ENCODE measurements at regions not wholly inside any gene's neighbourhood (a gene's known extent, or its start where the extent isn't known, plus 50 kb on each side); places are given as distances from the start of the nearest gene placed in this dataset.

GRCh38 chr11:33946930-33947329, 55.1 kb upstream of the LMO2 start:
- Mint-ChIP-seq H3K27ac (no peak overlapping the region), H3K36me3 (no peaks in the 10 kb centered on the region)

DNA sequence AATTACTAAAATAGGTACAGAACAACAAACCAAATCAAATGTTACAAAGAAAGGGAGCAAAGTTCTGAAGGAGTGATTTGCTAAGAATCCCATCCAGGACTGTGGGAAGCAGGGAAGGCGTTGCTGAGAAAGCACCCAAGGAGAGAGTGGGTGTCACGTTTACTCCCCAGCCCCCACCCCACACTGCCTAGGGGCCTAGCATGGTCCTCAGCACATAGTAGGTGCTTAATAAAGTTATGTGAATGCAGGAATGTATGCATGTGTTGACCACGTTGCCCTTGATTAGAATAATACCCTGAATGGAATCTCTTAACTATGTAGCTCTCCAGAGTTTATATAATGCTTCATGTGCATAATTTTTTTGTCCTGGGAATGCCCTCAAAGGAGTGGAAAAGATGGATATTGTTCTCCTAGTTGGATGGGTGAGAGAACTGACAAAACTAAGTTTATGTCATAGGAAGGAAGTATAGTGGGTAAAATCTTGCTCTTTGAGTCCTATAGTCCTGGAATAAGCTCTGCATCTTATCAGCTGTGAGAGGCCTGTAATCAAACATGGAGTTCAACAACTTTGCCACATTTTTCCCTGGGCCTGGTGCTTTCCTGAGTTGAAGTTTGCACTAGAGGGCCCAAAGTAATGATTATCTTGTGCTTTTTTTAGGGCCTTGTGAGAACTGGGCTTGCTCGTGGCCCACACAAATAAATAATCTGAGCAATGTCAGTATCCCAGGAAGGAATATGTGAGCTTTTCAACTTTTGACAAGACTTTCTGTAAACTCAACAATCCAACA, 53.8 kb upstream of the LMO2 start:
- no peak overlapping the region for H2AFZ ChIP-seq (replicated peaks)
- H3K4me2 ChIP-seq = no peak overlapping the region
- no peak overlapping the region for H3K4me3 ChIP-seq
- Mint-ChIP-seq H3K9me3 (no peaks in the 10 kb centered on the region), H3K4me1 (peaks cover 13% of the 10 kb centered on the region), H3K27me3 (ENCODE audit: insufficient read depth, low read depth) (peaks cover 2% of the 10 kb centered on the region), H3K4me3 (no peak overlapping the region), H3K36me3 (no peaks in the 10 kb centered on the region), H3K27ac (no peak overlapping the region)
- no peaks in the 10 kb centered on the region for H3K79me2 ChIP-seq (ENCODE audit: low read depth)
- H3K4me1 ChIP-seq = peaks cover 6% of the 10 kb centered on the region
- H3K36me3 ChIP-seq = no peaks in the 10 kb centered on the region
- H3K27ac ChIP-seq = no peak overlapping the region
- no peak for DNase-seq (ENCODE audit: low spot score)
- H4K20me1 ChIP-seq (ENCODE audit: low read depth) = no peaks in the 10 kb centered on the region
- no peaks in the 10 kb centered on the region for H3K27me3 ChIP-seq
- no peaks in the 10 kb centered on the region for H3F3A ChIP-seq (ENCODE audit: low read depth)
- TF ChIP-seq EZH2phosphoT487 (IDR thresholded peaks at IDR 0.05) (no peak), EZH2 (IDR thresholded peaks at IDR 0.05) (no peak)
- TF ChIP-seq, protein P1, sequence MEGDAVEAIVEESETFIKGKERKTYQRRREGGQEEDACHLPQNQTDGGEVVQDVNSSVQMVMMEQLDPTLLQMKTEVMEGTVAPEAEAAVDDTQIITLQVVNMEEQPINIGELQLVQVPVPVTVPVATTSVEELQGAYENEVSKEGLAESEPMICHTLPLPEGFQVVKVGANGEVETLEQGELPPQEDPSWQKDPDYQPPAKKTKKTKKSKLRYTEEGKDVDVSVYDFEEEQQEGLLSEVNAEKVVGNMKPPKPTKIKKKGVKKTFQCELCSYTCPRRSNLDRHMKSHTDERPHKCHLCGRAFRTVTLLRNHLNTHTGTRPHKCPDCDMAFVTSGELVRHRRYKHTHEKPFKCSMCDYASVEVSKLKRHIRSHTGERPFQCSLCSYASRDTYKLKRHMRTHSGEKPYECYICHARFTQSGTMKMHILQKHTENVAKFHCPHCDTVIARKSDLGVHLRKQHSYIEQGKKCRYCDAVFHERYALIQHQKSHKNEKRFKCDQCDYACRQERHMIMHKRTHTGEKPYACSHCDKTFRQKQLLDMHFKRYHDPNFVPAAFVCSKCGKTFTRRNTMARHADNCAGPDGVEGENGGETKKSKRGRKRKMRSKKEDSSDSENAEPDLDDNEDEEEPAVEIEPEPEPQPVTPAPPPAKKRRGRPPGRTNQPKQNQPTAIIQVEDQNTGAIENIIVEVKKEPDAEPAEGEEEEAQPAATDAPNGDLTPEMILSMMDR (IDR thresholded peaks at IDR 0.05) = no peak
- no peak overlapping the region for H3K9ac ChIP-seq
- no peaks in the 10 kb centered on the region for H3K9me3 ChIP-seq (ENCODE audit: low read depth)

More at GRCh38 chr11:33946930-33947329, 55.1 kb upstream of the LMO2 start:
- no peaks in the 10 kb centered on the region for H3K27me3 ChIP-seq
- H3K4me3 ChIP-seq = no peak overlapping the region
- no peak overlapping the region for H3K9ac ChIP-seq
- H3K9me3 ChIP-seq (ENCODE audit: low read depth) = no peaks in the 10 kb centered on the region
- no peak for DNase-seq (ENCODE audit: low spot score)
- peaks cover 8% of the 10 kb centered on the region for H3K4me1 Mint-ChIP-seq
- H3K9me3 Mint-ChIP-seq = no peaks in the 10 kb centered on the region
- H4K20me1 ChIP-seq (ENCODE audit: low read depth) = no peaks in the 10 kb centered on the region
- no peak overlapping the region for H3K4me3 Mint-ChIP-seq
- H3K79me2 ChIP-seq (ENCODE audit: low read depth) = no peaks in the 10 kb centered on the region
- no peak overlapping the region for H2AFZ ChIP-seq (replicated peaks)
- no peaks in the 10 kb centered on the region for H3K36me3 ChIP-seq
- peaks cover 4% of the 10 kb centered on the region for H3K27me3 Mint-ChIP-seq (ENCODE audit: insufficient read depth, low read depth)
- peaks cover 6% of the 10 kb centered on the region for H3K4me1 ChIP-seq
- TF ChIP-seq EZH2 (IDR thresholded peaks at IDR 0.05) (no peak), EZH2phosphoT487 (IDR thresholded peaks at IDR 0.05) (no peak)
- TF ChIP-seq, protein P1 (IDR thresholded peaks at IDR 0.05) = no peak
- no peaks in the 10 kb centered on the region for H3F3A ChIP-seq (ENCODE audit: low read depth)
- no peak overlapping the region for H3K4me2 ChIP-seq
- H3K27ac ChIP-seq = no peak overlapping the region

- no peaks in the 10 kb centered on the region for H3K9me3 Mint-ChIP-seq
- no peaks in the 10 kb centered on the region for H3K36me3 ChIP-seq
- H3K4me2 ChIP-seq = no peak overlapping the region
- peaks cover 13% of the 10 kb centered on the region for H3K4me1 Mint-ChIP-seq
- no peak for TF ChIP-seq EZH2phosphoT487 (IDR thresholded peaks at IDR 0.05)
- TF ChIP-seq EZH2 (IDR thresholded peaks at IDR 0.05) = no peak
- TF ChIP-seq, protein P1 (IDR thresholded peaks at IDR 0.05) = no peak
- DNase-seq (ENCODE audit: low spot score) = no peak
- H3K27me3 ChIP-seq = no peaks in the 10 kb centered on the region
- no peaks in the 10 kb centered on the region for H3F3A ChIP-seq (ENCODE audit: low read depth)
- H3K36me3 Mint-ChIP-seq = no peaks in the 10 kb centered on the region
- peaks cover 2% of the 10 kb centered on the region for H3K27me3 Mint-ChIP-seq (ENCODE audit: insufficient read depth, low read depth)
- H3K79me2 ChIP-seq (ENCODE audit: low read depth) = no peaks in the 10 kb centered on the region
- H3K4me3 ChIP-seq = no peak overlapping the region
- H2AFZ ChIP-seq (replicated peaks) = no peak overlapping the region
- peaks cover under 1% of the 10 kb centered on the region for H3K4me1 ChIP-seq
- H3K9ac ChIP-seq = no peak overlapping the region
- no peak overlapping the region for H3K4me3 Mint-ChIP-seq
- H4K20me1 ChIP-seq (ENCODE audit: low read depth) = no peaks in the 10 kb centered on the region
- no peak overlapping the region for H3K27ac Mint-ChIP-seq
- no peaks in the 10 kb centered on the region for H3K9me3 ChIP-seq (ENCODE audit: low read depth)
- H3K27ac ChIP-seq = no peak overlapping the region
Measured at GRCh38 chr11:33944693-33945424, 53.0 kb upstream of the LMO2 start.
